HG03342 (cell line): ENCODE measurements at regions not wholly inside any gene's neighbourhood (a gene's known extent, or its start where the extent isn't known, plus 50 kb on each side); places are given as distances from the start of the nearest gene placed in this dataset.
"Not testable (repeated sequence)": the region's sequence is repeated elsewhere in the genome, so short reads cannot be mapped to it uniquely, and the experiment has no call there.

Experiments used
- ATAC-seq: cut with Tn5 transposase; IDR thresholded peaks from one replicate; pipeline ENCODE4 v1.9.1; 2021; ENCODE audit warnings: mild to moderate bottlenecking, moderate library complexity; ENCODE audit not compliant: unreplicated experiment

DNA sequence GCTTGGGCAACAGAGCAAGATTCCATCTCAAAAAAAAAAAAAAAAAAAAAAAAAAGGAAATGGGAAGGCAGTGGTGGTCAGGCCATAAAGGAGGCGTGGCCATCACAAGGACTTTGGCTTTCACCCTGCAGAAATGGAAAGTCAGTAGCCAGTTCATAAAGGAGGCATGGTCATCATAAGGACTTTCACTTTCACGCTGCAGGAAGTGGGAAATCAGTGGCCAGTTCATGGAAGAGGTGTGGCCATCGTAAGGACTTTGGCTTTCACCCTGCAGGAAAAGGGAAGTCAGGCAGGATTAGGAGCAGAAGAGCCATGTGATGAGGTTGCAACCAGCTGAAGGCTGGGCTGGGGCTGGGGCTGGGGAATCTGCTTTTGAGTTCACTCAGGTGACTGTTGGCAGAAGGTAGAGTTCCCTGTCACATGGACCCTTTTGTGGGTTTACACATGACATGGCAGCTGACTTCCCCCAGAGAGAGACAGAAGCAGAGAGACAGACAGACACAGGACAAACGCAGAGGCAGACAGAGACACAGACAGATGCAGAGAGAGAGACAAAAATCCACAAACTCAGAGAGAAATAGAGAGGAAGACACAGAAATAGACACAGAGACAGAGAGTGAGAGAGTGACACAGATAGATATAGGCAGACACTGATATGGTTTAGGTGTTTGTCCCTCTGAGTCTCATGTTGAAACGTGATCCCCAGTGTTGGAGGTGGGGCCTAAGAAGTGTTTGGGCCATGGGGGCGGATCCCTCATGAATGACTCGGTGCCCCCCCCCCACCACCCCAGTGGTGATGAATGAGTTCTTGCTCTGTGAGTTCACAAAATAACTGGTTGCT, 263.9 kb upstream of the KAZN start:
- ATAC-seq: no peak

DNA sequence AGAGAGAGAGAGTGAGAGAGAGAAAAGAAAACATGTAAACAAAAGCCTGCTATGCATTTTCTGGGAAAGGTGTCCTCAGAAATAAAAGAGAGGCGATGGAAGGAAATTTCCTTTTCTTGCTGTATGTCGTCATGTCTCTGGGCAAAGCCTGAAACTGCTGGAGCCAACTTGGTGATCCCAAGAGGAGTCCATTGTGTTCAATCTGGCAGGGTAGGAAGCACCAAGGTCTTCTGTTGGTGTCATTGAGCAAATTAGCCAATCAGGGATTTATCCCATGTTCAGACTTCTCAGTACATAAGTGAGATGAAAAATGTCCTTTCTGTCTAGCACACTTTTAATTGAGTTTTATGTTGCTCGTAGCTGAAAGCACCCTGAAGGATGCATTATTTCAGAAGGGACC, 260.0 kb upstream of the KAZN start:
- no peak for ATAC-seq

- ATAC-seq: no peak
These were observed 259.2 kb upstream of the KAZN start for GRCh38 chr1:14339288-14339687.

GRCh38 chr1:14340002-14340785, 258.3 kb upstream of the KAZN start:
- ATAC-seq: no peak

DNA sequence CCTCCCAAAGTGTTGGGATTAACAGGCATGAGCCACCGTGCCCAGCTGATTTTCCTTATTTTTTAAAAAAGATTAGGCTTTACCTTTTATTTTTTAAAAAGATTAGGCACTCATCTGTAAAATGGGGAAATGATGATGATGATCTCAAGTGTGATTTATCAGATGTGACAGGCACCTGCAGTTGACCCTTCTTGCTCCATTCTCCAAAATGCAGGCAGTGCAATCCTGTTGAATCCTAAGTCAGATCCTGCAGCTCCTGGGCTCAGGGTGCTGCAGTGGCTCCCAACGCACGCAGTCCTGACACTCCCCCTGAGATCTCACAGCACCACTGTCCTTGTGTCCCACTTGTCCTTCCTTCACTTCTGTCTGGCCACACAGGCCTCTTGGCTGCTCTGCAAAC, 257.3 kb upstream of the KAZN start:
- ATAC-seq: no peak

DNA sequence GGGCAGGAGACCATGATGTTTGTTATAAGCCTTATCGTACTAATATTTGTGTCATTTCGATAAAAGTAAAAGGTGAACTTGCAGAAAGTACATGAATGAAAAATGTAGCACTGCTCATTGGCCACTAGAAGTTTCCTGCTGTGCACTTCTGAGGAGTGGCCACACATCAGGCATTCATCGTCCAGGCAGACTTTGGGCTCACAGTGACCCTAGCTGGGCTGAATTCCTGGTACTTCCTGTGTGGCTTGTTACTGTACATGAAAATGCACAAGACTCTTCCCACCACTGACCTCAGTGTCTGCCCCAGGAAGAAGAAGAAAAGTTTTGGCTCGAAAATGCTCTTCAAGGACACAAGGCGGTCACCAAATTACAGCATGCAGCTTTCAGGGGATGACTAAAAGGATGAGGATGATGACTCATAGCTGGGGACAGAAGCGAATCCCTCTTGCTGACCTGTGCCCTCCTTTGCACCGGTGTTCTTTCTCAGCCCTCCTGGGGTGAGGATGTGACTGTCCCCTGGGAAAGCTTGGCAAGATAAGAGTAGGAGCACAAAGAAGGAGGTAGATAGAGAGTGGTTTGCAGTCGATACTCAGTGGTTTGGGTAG, 252.4 kb upstream of the KAZN start:
- ATAC-seq: no peak

DNA sequence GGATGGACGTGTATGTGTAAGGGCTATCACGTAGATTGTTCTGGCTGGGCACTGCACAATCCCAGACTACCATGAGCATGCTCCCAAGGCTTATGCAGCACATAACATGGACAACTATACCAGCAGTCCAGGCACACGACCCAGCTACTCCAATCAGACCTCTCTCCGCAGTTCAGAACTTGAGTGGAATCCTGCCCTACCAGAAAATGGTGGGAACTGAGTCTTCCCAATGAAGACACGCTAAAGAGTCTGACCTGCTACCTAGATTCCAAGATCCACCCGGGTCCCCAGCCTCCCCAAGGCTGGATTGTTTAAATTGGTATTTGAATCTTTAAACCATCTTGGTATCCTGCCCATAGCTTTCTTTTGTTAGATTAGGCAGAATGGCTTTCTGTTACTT, 251.3 kb upstream of the KAZN start:
- no peak for ATAC-seq

DNA sequence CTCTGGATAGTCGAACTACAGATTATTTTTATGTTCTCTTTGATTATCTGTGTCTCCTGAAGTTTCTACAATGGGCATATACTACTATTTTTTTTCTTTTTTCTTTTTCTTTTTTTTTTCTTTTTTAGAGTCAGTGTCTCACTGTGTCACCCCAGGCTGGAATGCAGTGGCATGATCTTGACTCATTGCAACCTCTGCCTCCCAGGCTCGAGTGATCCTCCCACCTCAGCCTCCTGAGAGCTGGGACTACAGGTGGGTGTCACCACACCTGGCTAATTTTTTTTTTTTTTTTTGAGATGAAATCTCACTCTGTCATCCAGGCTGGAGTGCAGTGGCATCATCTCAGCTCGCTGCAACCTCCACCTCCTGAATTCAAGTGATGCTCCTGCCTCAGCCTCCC, 250.7 kb upstream of the KAZN start:
- no peak for ATAC-seq

DNA sequence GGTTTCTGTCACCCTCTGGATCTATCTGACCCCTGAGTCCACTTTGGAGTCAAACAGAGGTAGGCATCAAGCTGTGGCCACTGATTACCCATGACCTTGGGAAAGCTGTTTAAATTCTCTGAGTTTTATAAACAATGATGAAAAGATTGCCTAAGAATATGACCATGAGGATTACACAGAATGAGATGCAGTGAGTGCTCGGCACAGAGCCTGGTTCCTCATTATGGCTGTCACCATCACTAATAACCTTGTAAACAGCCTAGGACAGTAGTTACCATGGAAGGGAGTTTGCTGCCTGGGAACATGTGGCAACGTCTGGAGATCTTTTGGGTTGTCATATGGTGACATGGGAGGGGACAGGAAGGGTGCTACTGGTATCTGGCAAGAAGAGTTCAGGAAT, 248.3 kb upstream of the KAZN start:
- no peak for ATAC-seq

DNA sequence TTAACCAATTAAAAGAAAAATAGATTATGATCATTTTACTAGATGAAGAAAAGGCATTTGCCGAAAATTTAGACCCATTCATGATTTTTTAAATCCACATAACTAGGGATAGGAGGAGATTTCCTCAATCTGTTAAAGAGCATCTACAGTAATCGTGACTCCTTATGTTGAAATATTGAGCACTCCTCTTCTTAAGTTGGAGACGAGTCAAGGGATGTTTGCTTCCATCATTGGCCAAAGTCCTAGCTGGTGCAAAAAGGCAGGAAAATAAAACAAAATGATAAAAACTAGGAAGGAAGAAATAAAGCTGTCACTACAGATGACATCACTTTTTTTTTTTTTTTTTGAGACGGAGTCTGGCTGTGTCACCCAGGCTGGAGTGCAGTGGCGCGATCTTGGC, 245.6 kb upstream of the KAZN start:
- ATAC-seq: no peak

DNA sequence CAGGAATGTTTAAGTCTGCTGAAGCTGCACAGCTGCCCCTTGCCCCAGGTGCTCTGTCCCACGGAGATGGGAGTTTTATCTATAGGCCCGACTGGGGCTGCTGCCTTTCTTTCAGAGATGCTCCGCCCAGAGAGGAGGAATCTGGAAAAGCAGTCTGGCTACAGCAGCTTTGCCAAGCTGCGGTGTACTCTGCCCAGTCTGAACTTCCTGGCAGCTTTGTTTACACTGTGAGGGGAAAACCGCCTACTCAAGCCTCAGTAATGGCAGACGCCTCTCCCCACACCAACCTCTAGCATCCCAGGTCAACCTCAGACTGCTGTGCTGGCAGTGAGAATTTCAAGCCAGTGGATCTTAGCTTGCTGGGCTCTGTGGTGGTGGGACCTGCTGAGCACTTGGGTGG, 237.5 kb upstream of the KAZN start:
- not testable (repeated sequence) for ATAC-seq

- no peak for ATAC-seq
These were observed 236.2 kb upstream of the KAZN start for GRCh38 chr1:14362331-14362730.

DNA sequence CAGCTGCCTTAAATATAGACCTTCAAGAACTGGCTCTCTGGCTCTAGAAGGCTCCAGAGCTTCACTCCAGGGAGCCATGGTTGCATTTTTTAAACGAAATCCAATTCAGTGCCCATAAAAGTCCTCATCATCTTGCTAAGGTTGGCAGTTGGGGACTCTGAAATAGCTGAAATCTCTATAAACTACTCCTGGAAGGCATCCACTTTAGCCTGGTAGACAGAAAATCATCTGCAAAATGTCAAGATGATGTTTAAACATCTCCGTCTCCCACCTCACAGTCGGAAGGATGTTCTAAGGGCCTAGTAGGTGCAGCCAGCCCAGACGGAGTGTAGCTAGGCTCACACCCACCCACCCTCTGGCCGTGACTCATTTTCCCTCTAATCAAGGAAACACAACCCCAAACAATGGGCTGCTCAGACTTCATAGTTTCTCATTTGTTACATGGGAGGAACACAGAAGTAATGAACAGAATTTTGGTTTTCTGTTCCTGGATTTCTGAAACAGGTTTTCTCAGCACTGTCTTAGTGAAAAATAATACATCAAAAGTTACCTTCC, 235.4 kb upstream of the KAZN start:
- no peak for ATAC-seq

DNA sequence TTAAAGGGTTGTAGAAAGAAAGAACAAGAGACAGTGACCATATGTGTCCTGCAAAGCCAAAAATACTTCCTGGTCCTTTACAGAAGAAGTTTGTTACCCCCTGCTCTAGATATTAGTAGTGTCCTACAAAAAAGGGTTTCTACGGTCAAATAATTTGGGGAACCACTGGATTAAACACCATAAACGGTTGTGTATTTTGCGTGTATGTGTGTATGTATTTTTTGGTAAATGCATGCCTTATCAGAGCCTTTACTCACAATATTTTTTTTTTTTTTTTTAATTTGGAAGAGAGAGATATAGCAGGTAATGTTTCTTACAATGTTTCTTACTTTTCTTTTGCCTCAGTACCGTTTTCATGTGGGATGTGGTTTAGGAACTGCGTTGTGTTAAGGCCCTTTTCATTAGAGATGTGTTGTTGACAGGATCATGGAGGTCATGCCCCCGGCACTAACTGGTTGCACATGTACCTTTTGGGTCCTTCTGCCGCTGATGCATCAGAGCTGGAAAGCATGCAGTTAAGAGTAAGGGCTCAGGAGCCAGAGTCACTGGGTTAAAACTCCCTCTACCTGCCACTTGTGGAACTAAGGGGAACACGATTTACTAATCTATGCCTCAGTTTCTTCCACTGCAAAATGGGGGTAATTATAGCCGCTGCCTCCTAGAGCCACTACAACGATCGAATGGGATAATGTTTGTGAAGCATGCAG, 234.6 kb upstream of the KAZN start:
- no peak for ATAC-seq

- no peak for ATAC-seq
These were observed 233.0 kb upstream of the KAZN start for GRCh38 chr1:14365301-14365988.

GRCh38 chr1:14366091-14367018, 232.1 kb upstream of the KAZN start:
- no peak for ATAC-seq

- ATAC-seq: no peak
These were observed 231.0 kb upstream of the KAZN start for GRCh38 chr1:14367451-14367850.

- ATAC-seq: no peak
These were observed 228.8 kb upstream of the KAZN start for GRCh38 chr1:14369526-14370213.
